GM12872 (cell line): ENCODE measurements at regions not wholly inside any gene's neighbourhood (a gene's known extent, or its start where the extent isn't known, plus 50 kb on each side); places are given as distances from the start of the nearest gene placed in this dataset.

Experiments used
- CTCF ChIP-seq: IDR thresholded peaks from 3 replicates; pipeline ENCODE4 v1.5.1; 2011; ENCODE audit warnings: low read depth, mild to moderate bottlenecking, low read length, moderate library complexity; ENCODE audit not compliant: insufficient read depth

DNA sequence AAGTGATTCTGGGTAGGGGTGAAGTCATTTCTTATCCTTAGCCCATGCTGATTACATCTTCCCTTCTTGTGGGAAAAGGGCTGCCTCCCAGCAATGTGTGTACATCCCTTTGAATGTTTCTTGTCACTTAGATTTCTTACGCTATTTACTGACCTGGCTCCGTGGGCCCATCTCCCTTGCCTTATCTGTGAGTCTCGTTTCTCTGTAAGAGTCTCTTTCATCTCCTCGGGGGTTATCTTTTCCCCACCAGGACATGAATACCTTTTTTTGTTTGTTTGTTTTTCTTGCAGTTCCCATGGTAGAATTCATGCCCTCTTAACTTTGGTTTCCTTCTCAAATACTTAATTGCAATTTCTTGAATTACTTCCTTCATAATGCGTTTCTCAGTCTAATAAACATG is 107.7 kb downstream of the BAMBI start:
- no peak for TF ChIP-seq CTCF

DNA sequence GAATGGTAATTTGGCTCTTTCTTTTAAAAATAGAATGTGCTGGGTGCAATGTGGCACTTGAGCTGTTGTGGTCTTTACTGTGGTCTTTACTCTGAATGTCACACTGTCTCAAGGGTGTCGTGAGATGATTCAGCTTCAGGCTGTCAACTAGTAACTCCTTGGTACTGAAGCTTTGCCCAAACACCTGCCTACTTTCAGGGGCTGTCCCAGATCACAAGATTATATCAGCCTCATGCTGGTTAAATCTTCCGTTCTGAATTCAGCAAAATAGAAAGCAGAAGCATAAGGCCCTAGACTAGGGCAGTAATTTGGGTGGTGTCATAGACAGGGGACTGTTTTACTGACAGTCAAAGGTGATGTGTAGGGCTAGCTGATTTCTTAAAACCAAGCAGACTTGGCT is 110.9 kb downstream of the BAMBI start:
- no peak for TF ChIP-seq CTCF

DNA sequence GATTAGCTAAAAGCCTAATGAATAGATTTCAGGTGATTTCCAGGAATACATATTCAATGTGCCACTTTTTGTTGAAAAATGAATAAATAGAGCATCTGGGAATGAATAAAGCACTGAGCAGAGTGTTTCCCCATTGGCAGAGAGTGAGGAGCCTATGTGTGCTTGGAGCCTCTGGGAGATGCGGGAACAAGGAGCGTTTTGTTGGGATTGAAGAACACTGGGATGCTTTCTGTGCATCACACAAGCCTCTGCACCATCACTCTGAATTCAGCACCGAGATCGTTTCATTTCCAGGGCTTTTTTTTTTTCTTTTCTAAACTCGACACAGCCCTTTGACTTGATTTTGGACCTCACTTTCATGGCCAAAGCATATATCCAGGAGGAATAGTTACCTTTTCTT is 111.4 kb downstream of the BAMBI start:
- TF ChIP-seq CTCF, result no peak

DNA sequence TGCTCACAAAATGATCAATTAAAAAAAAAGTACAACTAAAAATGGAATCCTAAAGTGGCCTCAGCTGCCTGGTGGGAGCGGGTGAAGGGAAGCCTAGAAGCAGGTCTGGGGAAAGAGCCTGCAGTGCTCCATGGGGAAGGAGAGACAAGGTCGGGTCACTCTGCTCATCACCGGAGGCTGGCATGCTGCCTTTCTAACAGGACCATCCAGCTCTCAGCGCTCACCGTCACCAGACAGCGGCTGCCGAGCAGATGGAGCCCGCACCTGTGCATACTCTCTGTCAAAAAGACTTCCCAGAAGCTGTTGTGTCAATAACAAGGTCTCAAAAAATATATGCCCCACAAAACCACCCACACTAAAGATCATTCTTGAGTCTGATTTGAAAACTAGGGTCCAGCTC is 112.8 kb downstream of the BAMBI start:
- TF ChIP-seq CTCF, result no peak

GRCh38 chr10:28793482-28793881 is 116.2 kb downstream of the BAMBI start:
- no peak for TF ChIP-seq CTCF

- no peak for TF ChIP-seq CTCF
Observed at GRCh38 chr10:28794986-28795385, 117.7 kb downstream of the BAMBI start.

GRCh38 chr10:28796606-28797512 is 119.5 kb downstream of the BAMBI start:
- TF ChIP-seq CTCF, result no peak
